GM19463 (cell line): ENCODE measurements at regions not wholly inside any gene's neighbourhood (a gene's known extent, or its start where the extent isn't known, plus 50 kb on each side); places are given as distances from the start of the nearest gene placed in this dataset.

Experiments used
- ATAC-seq: cut with Tn5 transposase; IDR thresholded peaks from one replicate; pipeline ENCODE4 v1.9.1; 2021; ENCODE audit warnings: mild to moderate bottlenecking, moderate library complexity; ENCODE audit not compliant: unreplicated experiment

DNA sequence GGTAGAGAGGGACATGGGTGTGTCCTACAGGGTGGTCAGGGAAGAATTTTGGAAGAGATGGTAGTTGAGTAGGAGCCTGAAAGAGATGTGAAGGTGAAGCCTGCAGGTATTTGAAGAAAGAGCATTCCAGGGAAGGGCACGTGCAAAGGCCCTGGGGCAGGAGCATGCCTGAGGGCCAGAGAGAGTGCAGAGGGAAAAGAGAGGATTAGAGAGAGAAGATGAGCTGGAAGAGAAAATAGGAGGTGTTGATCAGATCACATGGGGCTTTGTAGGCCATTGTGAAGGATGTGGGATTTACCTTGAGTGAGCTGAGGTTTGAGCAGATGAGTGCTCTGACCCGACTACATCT, 455.0 kb downstream of the HAPSTR1 start:
- ATAC-seq: no peak

DNA sequence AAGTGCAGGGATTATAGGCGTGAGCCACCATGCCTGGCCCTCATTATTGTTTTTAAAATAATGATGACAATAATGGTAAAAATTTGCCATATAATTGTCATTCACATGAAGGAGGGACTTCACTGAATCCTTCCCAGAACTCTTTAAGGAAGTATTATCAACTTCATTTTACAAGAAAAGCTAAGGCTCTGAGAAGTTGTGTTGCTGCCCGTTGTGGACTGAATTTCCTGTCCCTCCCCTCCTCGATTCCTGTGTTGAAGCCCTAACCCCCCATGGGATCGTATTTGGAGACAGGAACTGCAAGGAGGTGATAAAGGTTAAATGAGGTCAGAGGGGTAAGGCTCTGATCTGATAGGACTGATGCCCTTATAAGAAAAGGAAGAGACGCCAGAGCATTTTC, 458.0 kb downstream of the HAPSTR1 start:
- ATAC-seq: no peak

DNA sequence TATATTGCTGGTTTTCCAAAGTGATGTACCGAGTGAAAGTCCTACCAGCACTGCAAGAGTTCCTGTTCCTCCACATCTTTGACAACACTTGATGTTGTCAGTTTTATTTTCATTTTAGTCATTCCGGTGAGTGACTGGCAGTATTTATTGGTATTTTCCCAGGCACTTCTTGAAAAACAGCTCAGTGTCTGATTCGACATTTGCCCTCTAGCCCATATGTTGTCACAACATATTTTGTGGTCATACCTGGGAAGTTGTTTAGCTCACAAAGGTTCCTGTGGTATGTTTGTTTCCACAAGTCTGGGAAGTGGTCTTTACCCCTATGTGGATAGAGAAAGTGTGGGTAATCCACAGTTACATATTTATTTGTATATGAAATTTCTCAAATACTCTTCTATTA, 463.6 kb downstream of the HAPSTR1 start:
- ATAC-seq: no peak

DNA sequence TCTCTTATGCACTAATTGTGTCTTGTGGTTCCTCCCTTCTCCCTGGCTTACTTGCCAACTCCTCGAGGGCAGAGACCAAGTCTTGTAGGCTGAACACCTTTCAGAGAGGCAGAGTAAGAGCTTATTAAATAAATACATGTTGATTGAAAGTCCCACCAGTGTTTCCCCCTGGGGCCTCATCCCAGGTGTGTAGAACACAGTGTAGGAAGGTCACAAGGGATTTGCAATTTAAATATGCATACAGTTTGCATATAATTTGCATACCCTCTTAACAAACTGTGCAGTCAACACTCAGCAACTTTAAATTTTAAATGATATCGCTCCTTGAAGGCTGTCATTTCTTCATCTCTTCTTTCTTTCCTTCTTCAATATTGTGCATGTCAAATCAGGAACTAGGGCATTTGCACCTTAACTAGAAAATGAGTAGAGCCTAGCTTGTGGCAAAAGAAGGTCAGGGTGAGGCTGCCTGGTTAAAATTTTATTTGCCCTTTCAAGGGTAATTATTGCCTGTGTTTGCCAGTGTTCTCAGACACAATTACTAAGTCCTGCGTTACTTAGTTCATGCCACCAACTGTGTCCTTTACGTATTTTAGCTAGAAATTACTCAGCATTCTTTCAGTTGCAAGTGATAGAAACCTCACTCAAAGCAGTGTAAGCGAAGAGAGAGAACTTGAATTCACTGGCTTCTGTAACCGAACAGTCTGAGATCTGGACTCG, 465.7 kb downstream of the HAPSTR1 start:
- peak; percentile 50 for ATAC-seq

DNA sequence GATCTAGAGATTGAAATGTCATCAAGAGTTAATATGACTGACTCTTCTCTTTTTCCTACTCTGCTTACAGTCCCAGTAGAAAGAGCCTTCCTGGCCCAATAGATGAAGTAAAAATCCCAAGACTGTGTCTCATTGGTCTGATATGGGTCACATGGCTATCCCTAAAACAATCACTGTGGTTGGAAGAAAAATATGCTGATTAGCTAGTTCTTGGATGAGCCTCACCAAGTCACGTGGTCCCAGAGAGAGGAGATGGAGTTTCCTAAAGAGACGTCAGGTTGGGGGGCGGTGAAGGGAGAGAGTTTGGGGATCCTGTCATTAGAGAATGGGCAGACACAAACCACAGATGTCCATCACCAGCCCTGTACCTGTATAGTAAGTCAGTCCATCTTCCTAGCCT, 466.3 kb downstream of the HAPSTR1 start:
- ATAC-seq: no peak

DNA sequence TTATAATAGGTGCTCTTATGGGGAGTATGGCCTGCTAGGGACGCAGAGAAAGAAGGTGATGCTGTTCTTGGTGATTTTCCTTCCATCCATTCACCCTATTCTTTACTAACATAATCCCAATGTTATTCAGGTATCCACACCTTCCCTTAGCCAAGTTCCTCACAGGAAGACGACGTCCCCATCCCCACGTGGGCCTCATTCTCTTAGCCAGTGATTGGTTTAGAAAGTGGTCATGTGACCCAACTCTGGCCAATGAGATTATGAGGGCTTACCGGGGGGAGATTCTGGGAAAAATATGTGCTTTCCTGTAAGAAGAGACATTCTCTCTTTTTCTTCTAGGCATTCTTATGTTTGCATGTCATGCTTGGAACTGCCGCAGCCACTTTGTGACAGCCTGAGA, 474.7 kb downstream of the HAPSTR1 start:
- ATAC-seq: no peak

DNA sequence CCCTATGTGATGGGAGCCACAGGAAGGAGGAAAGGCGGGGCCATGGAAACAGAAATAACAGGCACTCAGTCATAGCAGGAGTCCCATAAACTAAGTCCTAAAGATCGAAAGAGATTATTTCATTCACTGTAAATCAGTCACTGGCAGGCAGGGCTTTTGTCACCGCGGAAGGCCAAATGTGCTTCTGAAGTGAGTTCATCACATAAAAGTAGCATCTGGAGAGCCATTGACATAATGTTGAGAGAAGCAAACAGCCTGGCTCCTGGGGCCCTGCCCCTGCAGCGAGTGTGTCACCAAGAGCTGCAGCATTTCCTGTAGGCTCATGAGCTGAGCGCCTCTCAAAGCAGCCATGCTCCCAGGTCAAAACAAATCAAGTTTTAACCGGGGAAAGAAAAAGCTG, 476.2 kb downstream of the HAPSTR1 start:
- no peak for ATAC-seq

DNA sequence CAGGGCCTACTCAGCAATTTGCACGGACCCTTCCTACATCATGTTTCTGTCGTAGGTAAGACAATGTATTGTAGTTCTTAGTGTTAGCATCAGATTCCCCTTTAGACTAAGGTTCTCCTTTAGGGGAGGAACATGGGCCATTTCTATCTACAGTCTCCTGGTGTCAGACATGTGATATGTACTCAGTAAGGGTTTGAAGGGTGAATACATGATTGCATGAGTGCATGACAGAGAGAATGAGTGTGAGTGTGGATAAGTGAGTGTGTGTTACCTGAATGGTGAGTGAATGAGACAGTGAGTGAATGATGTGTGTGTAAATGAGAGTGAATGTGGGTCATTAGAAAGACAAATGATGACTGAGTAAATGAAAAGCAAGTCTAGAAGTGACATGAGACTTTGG, 476.8 kb downstream of the HAPSTR1 start:
- no peak for ATAC-seq

DNA sequence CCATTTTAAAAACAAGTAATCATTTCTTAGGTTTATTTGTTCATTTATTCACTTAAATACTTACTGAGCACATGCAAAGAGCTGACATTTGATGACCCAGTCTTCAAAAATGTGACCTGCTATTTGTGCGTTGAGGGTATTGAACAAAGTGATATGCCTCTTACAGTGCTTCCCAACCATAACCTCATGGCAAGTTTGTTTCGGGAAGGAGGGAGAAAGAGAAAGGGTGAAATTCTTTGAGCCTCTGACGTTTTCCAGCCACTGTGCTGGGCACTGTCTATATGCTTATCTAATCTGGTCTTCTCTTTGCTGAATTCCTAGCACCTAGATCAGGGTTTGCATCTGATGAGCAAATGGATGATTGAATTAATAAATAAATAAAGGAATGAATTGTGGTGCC, 479.1 kb downstream of the HAPSTR1 start:
- ATAC-seq: no peak

DNA sequence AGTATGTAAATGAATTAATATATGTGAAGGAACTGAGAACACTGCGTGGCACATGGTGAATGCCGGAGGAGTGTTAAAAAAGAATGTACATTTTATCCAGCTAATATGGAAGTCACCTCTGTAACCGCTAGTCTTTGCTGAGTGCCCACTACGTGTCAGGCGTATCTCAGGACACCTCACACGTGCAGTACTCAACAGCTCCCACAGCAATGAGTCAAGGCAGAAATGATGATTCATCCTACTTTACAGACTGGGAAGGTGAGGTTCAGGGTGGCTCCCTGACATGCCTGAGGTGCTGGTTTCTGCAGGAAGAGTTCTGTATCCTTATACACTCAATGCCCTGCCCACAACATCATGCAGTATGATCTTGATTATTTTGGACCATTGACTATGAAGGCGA, 487.0 kb downstream of the HAPSTR1 start:
- no peak for ATAC-seq

DNA sequence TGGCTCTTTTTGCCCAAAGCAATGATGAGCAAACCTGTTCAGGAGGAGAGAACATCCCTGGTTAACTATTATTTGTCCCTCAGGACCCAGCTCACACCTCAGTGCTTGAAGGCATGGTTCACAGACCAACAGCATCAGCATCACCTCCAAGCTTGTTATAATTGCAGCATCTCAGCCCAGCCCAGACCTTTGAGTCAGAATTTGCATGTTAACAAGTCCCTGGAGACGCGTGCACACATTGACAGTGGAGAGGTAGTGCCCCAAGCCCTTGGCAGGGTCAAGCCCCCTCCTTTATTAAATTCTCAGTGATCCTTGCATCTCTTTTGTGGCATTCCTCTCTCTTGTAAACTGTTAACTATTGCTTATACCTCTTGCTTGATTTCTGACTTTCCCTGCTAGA, 488.6 kb downstream of the HAPSTR1 start:
- ATAC-seq: no peak

DNA sequence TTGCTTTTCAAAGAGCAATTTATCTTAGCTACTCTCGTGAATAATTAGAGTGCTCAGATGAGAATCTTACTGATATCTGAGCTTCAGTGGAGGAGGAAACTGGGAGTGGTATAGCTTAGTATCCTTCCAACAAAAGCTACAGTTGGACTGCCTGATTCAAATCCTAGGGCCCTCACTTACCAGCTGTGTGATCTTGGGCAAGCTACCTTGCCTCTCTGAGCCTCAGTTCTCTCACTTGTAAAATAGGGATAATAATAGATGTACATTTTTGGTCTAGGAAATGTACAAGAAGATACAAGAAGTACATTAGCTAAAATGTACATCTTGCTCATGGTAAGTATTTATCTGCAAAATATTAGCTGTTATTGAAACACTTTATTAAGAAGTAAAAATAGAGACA, 502.0 kb downstream of the HAPSTR1 start:
- no peak for ATAC-seq

DNA sequence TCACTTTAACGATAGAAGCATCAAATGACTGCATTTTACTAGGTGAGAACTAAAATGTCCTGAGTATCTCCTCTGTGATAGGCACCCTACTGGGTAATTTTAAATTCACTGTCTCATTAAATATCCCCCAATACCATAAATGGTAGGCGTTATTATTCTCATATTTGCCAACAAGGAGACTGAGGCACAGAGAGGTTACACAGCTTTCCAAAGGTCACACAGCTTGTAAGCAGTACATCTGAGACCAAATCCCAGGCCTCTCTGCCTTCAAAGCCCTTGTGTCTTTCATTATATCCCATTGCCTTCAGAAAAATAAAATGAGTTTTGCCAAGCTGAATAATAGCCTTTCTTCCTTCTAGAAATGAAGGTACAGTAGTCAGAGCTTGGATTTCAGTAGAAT, 502.6 kb downstream of the HAPSTR1 start:
- no peak for ATAC-seq

DNA sequence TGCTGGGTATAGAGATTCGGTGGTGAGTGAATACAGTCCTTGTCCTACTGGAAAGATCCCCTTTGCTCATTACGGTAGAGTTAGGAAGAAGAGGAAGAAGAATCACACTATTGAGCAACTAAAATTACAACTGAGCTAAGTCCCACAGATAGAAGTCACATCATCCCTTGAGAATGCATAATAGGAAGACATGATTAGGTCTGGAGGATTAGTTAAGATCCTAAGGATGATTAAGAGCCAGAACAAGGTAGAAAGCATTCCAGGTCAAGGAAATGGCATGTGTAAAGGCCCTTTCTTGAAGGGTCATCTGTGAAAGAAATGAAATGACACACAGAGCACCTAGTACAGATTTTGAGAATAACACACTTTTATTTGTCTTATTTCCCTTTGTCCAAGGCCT, 503.5 kb downstream of the HAPSTR1 start:
- no peak for ATAC-seq

DNA sequence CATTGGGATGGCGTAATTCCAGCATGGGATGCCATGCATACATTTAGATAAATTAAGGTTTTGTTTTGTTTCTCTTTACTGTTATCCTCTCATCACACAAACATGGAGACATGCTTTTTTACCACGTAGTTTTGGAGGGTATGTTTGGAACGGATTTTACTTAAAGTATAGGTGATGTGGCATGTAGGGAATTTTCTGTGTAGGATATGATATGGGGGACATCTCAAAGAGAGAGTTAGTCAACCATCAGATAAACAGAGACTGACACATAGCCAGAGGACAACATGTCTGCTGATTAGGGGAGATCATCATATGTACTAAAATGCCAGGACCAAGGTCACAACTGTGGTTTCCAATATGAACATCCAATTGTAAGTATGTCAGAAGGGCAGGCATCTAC, 503.9 kb downstream of the HAPSTR1 start:
- ATAC-seq: no peak

DNA sequence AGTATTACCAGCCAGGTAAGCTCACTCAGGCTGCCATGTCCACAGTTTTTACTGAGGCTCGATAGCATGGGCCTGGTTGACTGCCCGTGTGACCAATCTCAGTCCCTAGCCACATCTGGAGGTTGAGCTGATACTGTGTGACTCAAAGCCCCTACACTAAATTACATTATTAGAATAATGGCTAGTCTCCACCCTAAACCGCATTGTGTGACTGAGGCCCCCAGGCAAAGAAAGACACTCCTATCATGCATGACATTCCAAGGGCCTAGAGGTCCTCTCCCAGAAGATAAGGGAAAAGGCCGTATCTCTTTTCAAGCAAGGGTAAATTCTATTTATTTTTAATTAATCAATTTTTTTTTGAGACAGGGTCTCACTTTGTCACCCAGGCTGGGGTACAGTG, 505.3 kb downstream of the HAPSTR1 start:
- ATAC-seq: no peak

DNA sequence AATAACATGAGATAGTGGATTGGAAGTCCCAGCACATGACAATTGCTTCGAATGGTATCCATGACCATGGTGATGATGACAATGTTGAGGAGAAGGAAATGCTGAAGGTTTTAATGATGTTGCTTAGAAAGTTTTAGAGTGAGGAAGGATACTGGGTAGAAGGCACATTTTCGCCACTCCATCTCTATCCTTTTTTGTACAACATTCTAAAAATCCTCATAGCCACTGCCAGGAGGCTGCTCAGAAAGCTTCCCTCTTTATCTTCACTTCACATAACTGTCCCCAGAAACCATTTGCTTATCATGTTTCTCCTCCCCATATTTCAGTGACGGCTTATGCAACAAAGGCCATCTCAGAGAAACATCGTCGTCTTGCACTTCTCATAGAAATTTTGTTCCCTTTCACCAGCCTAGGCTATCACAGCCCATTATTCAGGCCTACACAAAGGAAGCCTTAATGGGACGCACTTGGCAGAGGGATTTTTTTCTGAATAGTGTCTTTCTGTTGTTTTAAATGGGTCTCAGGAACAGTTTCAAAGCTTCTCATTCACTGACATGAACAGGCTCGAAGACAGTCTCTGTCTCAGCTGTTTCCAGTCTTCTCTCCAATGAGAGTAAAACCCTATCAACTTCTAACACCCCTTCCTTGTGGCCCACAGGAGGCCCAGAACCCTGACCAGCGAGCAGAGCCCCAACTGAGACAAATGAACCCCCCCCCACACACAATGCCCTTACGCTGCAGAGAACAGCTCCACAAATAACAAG, 506.7 kb downstream of the HAPSTR1 start:
- ATAC-seq: no peak

DNA sequence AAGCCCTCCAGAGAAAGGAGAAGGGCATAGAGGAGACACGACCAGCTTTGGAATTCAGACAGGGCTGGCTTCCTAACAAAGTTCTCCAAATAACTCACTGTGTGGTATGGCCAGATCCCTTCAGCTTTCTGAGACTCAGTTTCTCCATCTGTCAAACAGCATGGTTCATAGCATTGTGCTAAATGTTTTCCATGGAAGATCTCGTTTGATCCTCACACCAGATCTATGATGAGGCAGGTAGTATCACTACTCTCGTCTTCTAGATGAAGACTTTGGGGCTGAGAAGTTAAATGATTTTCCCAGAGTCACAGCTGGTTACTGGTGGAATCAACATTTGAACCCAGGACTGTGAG, 507.3 kb downstream of the HAPSTR1 start:
- ATAC-seq: no peak

DNA sequence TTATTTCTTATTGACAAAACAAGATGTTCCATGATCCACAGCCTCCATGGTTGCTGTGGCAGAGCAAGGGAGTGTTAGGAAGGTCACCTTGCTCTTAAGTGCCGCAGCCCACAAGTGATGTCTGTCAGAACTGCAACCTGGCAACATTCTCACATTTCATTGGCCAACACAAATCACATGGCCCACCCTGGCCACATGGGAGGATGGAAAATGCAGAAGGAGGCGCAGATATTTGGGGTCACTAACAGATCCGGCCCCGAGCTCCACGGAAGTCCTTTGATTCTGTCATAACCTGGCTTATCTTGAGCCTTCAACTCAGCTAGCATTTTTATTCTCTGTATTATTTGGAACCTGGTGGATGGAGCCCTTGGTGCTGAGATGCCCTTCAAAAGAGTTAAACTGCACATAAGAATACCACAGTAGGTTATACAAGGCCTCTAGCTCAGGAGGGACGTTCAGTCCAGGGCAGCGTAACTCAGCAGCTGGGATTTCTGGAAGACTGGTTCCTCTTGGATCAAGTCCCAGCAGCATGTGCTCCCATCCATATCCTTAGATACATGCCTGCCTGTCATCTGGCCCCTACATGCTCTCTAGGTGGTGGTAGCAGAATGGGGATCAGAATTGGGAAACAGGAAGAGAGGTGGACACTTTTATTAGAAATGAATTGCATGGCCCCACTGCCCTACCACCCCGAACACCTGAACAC, 508.1 kb downstream of the HAPSTR1 start:
- no peak for ATAC-seq

DNA sequence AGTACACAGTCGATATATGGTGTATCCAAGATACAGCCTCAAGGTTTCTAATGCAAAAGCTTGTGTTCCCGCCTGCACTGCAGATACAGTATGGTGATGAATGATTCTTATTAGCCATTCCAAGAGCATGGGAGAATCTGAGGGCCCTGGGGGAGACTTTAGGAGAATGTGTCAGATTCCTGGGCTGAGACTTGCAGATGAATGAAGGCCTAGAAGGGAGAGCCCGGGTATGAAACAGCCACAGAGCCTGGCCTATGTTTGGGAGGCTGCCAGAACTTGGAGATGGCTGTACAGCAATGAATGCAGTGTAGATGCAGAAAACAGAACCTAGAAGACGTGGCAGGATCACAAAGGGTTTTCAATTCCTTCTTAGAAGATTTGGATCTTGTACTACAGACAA, 510.7 kb downstream of the HAPSTR1 start:
- ATAC-seq: no peak

DNA sequence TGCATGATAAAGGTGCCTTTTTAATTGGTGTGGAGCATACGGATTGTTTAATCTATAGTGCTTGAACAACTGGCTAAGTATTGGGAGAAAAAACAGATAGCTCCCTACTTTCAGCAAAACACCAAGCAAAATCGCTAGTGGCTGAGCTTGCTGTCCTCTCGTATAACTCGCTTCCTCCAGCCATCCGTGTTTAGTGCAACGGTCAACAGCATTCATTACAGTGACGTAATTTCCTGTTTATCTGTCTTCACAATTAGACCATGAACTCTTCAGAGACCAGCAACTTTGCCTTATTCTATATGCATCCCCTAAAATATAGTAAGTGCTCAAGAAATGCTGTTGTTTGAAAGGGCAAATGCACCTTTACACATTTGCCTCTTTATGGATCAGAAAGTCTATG, 511.9 kb downstream of the HAPSTR1 start:
- ATAC-seq: no peak

DNA sequence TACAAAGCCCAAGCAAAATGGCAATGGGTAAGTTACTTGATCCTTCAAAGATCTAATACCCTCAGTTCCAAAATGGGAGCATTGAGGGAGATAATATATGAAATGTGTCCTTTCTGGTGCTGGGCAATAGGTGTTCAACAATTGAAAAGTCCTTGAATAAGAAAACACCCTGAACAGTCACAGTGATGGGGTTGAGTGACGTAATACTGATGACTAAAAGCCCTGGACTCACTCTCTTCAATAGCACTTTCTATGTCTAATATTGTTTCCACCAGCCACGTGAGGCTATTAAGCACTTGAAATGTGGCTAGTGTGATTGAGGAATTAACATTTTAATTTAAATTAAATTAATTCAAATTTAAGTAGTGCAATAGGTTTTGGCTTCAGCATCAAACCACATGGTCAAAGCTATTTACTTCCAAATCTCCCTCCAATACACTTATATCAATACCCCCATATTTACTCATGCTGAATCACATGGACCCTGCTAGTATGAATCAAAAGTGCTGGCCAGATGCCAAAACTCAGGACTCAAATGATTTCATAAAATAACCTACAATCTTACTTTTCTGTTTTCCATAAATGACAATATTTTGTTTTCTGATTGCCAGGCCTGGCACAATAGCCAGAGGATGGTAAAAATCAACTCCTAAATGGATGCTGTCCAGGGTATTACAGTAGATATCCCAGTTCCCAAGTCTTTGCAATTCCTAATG, 516.2 kb downstream of the HAPSTR1 start:
- no peak for ATAC-seq
